Loucy (cell line): ENCODE measurements at regions not wholly inside any gene's neighbourhood (a gene's known extent, or its start where the extent isn't known, plus 50 kb on each side); places are given as distances from the start of the nearest gene placed in this dataset.

ENCODE experiments used
- EZH2phosphoT487 ChIP-seq: fragments of 200-600 bp; IDR thresholded peaks from 2 replicates; pipeline ENCODE4 v1.6.1; 2018; ENCODE audit warnings: antibody characterized with exemption, mild to moderate bottlenecking, moderate library complexity, borderline replicate concordance
- TF ChIP-seq, protein P1 (sequence below): fragments of 200-600 bp; sonication (generic); conservative IDR thresholded peaks from 2 replicates; pipeline ENCODE4 v1.5.1; 2014; ENCODE audit warnings: mild to moderate bottlenecking, antibody characterized with exemption, low read length

DNA sequence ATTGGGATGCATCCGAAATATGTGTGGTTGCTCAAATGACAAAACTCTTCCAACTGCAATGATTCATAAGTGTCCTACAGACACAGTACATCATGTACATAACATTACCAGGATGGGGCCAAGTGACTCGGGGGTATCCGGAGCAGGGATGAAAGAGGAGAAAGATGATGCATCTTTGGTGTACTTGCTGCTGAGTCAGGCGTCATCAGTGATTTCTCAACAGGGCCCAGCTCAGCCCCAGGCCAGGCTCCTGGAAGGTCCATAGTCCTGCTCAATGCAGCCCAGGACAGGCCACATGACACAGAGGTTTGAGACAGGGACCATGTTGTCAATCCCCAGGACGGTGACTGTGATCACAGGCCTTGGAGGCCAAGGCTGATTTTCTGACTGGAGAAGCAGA, 59.3 kb downstream of the GGTLC2 start:
- TF ChIP-seq, protein P1, sequence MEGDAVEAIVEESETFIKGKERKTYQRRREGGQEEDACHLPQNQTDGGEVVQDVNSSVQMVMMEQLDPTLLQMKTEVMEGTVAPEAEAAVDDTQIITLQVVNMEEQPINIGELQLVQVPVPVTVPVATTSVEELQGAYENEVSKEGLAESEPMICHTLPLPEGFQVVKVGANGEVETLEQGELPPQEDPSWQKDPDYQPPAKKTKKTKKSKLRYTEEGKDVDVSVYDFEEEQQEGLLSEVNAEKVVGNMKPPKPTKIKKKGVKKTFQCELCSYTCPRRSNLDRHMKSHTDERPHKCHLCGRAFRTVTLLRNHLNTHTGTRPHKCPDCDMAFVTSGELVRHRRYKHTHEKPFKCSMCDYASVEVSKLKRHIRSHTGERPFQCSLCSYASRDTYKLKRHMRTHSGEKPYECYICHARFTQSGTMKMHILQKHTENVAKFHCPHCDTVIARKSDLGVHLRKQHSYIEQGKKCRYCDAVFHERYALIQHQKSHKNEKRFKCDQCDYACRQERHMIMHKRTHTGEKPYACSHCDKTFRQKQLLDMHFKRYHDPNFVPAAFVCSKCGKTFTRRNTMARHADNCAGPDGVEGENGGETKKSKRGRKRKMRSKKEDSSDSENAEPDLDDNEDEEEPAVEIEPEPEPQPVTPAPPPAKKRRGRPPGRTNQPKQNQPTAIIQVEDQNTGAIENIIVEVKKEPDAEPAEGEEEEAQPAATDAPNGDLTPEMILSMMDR = no peak
- TF ChIP-seq EZH2phosphoT487 = no peak
